CD14-positive monocyte (primary cell): ENCODE measurements at regions not wholly inside any gene's neighbourhood (a gene's known extent, or its start where the extent isn't known, plus 50 kb on each side); places are given as distances from the start of the nearest gene placed in this dataset.

Source experiments
- DNase-seq, 3 donors: peaks; one replicate each; pipeline ENCODE4 v3.0.0-alpha.2; 2011 to 2022
- H2AFZ ChIP-seq: 2 replicates; pipeline ENCODE4 v1.6.0; 2012; ENCODE audit warnings: mild to moderate bottlenecking, low read depth, low read length, inconsistent platforms; ENCODE audit not compliant: insufficient read depth, poor library complexity, severe bottlenecking
- H3K27ac ChIP-seq, 2 donors: 1 replicate in 1 of 2; 2 replicates in 1 of 2; pipeline ENCODE4 v1.5.1; 2012 to 2013; ENCODE audit warnings: low read length in 2 of 2, control low read depth in 1 of 2, inconsistent platforms in 1 of 2, low read depth in 1 of 2, mild to moderate bottlenecking in 1 of 2
- H3K27me3 ChIP-seq, 2 donors: one replicate each; pipeline versions ENCODE4 v1.6.0 to v1.6.1; 2011 to 2013; ENCODE audit warnings: low read length in 2 of 2; ENCODE audit not compliant: control insufficient read depth in 2 of 2, insufficient read depth in 2 of 2
- H3K36me3 ChIP-seq, 2 donors: replicated peaks in 1 of 2; 1 replicate in 1 of 2; 2 replicates in 1 of 2; pipeline versions ENCODE4 v1.5.1 to v1.6.1; 2012 to 2013; ENCODE audit warnings: low read length in 2 of 2, control low read depth in 1 of 2, inconsistent platforms in 1 of 2, mild to moderate bottlenecking in 1 of 2; ENCODE audit not compliant: insufficient read depth in 2 of 2, control insufficient read depth in 1 of 2
- H3K4me1 ChIP-seq, 2 donors: 1 replicate in 1 of 2; 2 replicates in 1 of 2; pipeline versions ENCODE4 v1.5.1 to v1.6.1; 2012 to 2013; ENCODE audit warnings: low read length in 2 of 2, control low read depth in 1 of 2, inconsistent platforms in 1 of 2, mild to moderate bottlenecking in 1 of 2, moderate library complexity in 1 of 2; ENCODE audit not compliant: insufficient read depth in 2 of 2, control insufficient read depth in 1 of 2
- H3K4me2 ChIP-seq: replicated peaks from 2 replicates; pipeline ENCODE3; 2012; ENCODE audit warnings: low read length, moderate library complexity, mild to moderate bottlenecking; ENCODE audit not compliant: poor library complexity, severe bottlenecking; ENCODE audit errors: extremely low read depth
- H3K4me3 ChIP-seq, 3 experiments: fragments of 200-600 bp in 1 of 3; sonication (generic) in 1 of 3; replicated peaks in 1 of 3; 1 replicate in 2 of 3; 2 replicates in 1 of 3; pipeline ENCODE4 v1.5.1; 2011 to 2013; ENCODE audit warnings: low read length in 3 of 3, mild to moderate bottlenecking in 3 of 3, control low read depth in 2 of 3, low read depth in 2 of 3, inconsistent platforms in 1 of 3, moderate library complexity in 1 of 3
- H3K79me2 ChIP-seq: 2 replicates; pipeline ENCODE4 v1.6.0; 2012; ENCODE audit warnings: mild to moderate bottlenecking, control low read depth, inconsistent platforms, low read length, moderate library complexity; ENCODE audit not compliant: insufficient read depth
- H3K9ac ChIP-seq: 2 replicates; pipeline ENCODE4 v1.6.0; 2017; ENCODE audit warnings: low read length, mild to moderate bottlenecking; ENCODE audit not compliant: insufficient read depth, poor library complexity, severe bottlenecking
- H3K9me3 ChIP-seq, 2 donors: replicated peaks in 1 of 2; 1 replicate in 1 of 2; 2 replicates in 1 of 2; pipeline versions ENCODE4 v1.5.1 to v1.6.1; 2012 to 2013; ENCODE audit warnings: low read length in 2 of 2, control low read depth in 1 of 2; ENCODE audit not compliant: control insufficient read depth in 1 of 2, insufficient read depth in 1 of 2
- H4K20me1 ChIP-seq: 2 replicates; pipeline ENCODE4 v1.6.0; 2012; ENCODE audit warnings: mild to moderate bottlenecking, low read length, control low read depth, moderate library complexity; ENCODE audit not compliant: insufficient read depth
- H3K27ac Mint-ChIP-seq, 7 donors: one replicate each; pipeline ENCODE4 v1.8.0; 2020; ENCODE audit warnings: mild to moderate bottlenecking in 7 of 7, mixed read lengths in 7 of 7, moderate library complexity in 6 of 7, inconsistent platforms in 2 of 7
- H3K27me3 Mint-ChIP-seq, 3 donors: one replicate each; pipeline ENCODE4 v1.8.0; 2021 to 2022; ENCODE audit warnings: low read depth in 3 of 3, mild to moderate bottlenecking in 3 of 3, mixed read lengths in 3 of 3, moderate library complexity in 3 of 3, inconsistent platforms in 1 of 3
- H3K36me3 Mint-ChIP-seq, 2 donors: one replicate each; pipeline ENCODE4 v1.8.0; 2020; ENCODE audit warnings: mixed read lengths in 2 of 2, inconsistent platforms in 1 of 2, mild to moderate bottlenecking in 1 of 2
- H3K4me1 Mint-ChIP-seq: one replicate; pipeline ENCODE4 v1.8.0; 2020; ENCODE audit warnings: mild to moderate bottlenecking, mixed read lengths
- H3K4me3 Mint-ChIP-seq, 2 donors: one replicate each; pipeline ENCODE4 v1.8.0; 2020; ENCODE audit warnings: mild to moderate bottlenecking in 2 of 2, mixed read lengths in 2 of 2, moderate library complexity in 1 of 2
- H3K9me3 Mint-ChIP-seq, 7 donors: one replicate each; pipeline ENCODE4 v1.8.0; 2020 to 2022; ENCODE audit warnings: mixed read lengths in 7 of 7, mild to moderate bottlenecking in 6 of 7, moderate library complexity in 6 of 7, inconsistent platforms in 2 of 7
- WGBS: methylation state at CpG from one replicate; pipeline ENCODE4 v1.1.5; 2013; ENCODE audit warnings: missing lambda C conversion rate; ENCODE audit not compliant: insufficient coverage; 5-methylcytosine and 5-hydroxymethylcytosine counted together
- intact Hi-C, 2 donors: fragments of 100-400 bp; cut with micrococcal nuclease; formaldehyde crosslinking; loops; one replicate each; pipeline versions ENCODE4 v1.15.0 to v1.15.1; 2023
- TF ChIP-seq, protein P1 (sequence below): fragments of 200-600 bp; IDR thresholded peaks from one replicate; pipeline ENCODE4 v1.8.0; 2022; ENCODE audit warnings: antibody characterized with exemption, mild to moderate bottlenecking

GRCh38 chr1:199953651-199954050, 73.9 kb upstream of the NR5A2 start:
- no peaks in the 10 kb centered on the region for H3K27me3 ChIP-seq
- no peaks in the 10 kb centered on the region for H3K9me3 ChIP-seq
- H3K27me3 Mint-ChIP-seq = peaks cover 2 to 5% (median 3%) of the 10 kb centered on the region in 3 donors
- no peak overlapping the region for H3K27ac ChIP-seq
- no peak overlapping the region for H2AFZ ChIP-seq
- TF ChIP-seq, protein P1, sequence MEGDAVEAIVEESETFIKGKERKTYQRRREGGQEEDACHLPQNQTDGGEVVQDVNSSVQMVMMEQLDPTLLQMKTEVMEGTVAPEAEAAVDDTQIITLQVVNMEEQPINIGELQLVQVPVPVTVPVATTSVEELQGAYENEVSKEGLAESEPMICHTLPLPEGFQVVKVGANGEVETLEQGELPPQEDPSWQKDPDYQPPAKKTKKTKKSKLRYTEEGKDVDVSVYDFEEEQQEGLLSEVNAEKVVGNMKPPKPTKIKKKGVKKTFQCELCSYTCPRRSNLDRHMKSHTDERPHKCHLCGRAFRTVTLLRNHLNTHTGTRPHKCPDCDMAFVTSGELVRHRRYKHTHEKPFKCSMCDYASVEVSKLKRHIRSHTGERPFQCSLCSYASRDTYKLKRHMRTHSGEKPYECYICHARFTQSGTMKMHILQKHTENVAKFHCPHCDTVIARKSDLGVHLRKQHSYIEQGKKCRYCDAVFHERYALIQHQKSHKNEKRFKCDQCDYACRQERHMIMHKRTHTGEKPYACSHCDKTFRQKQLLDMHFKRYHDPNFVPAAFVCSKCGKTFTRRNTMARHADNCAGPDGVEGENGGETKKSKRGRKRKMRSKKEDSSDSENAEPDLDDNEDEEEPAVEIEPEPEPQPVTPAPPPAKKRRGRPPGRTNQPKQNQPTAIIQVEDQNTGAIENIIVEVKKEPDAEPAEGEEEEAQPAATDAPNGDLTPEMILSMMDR = no peak
- no peak overlapping the region for H3K4me3 ChIP-seq
- no peak for DNase-seq
- H3K36me3 ChIP-seq = no peaks in the 10 kb centered on the region
- no peak overlapping the region for H3K9ac ChIP-seq
- H3K9me3 Mint-ChIP-seq = peaks cover 0 to 4% (median 0%) of the 10 kb centered on the region in 7 donors
- no peaks in the 10 kb centered on the region for H3K4me1 ChIP-seq
- WGBS = 100% methylated on average over 3 of the region's 4 CpGs
- H3K4me2 ChIP-seq = no peak overlapping the region
- H3K79me2 ChIP-seq = no peaks in the 10 kb centered on the region
- H3K4me3 Mint-ChIP-seq = no peak overlapping the region
- no peaks in the 10 kb centered on the region for H4K20me1 ChIP-seq
- no peaks in the 10 kb centered on the region for H3K36me3 Mint-ChIP-seq
- peaks cover 2% of the 10 kb centered on the region for H3K4me1 Mint-ChIP-seq
- no peak overlapping the region for H3K27ac Mint-ChIP-seq
- intact Hi-C loops = no loop called here

- peaks cover 0 to 4% (median 0%) of the 10 kb centered on the region in 7 donors for H3K9me3 Mint-ChIP-seq
- no peak for DNase-seq
- H3K4me1 ChIP-seq = no peaks in the 10 kb centered on the region
- no peak overlapping the region for H2AFZ ChIP-seq
- no peaks in the 10 kb centered on the region for H3K36me3 ChIP-seq
- H3K4me3 Mint-ChIP-seq = no peak overlapping the region
- H3K27ac ChIP-seq = no peak overlapping the region
- H3K9ac ChIP-seq = no peak overlapping the region
- WGBS = no CpG with 5 or more reads among the region's 3 CpGs
- H3K4me2 ChIP-seq = no peak overlapping the region
- H3K79me2 ChIP-seq = no peaks in the 10 kb centered on the region
- H3K9me3 ChIP-seq = no peaks in the 10 kb centered on the region
- H3K27ac Mint-ChIP-seq = no peak overlapping the region
- H3K27me3 ChIP-seq = no peaks in the 10 kb centered on the region
- H4K20me1 ChIP-seq = no peaks in the 10 kb centered on the region
- no peaks in the 10 kb centered on the region for H3K4me1 Mint-ChIP-seq
- peaks cover 2 to 5% (median 3%) of the 10 kb centered on the region in 3 donors for H3K27me3 Mint-ChIP-seq
- no peaks in the 10 kb centered on the region for H3K36me3 Mint-ChIP-seq
- TF ChIP-seq, protein P1 = no peak
- H3K4me3 ChIP-seq = no peak overlapping the region
- intact Hi-C loops = no loop called here
These were observed 72.8 kb upstream of the NR5A2 start for GRCh38 chr1:199954699-199955098.
